WTC11 (cell line): ENCODE measurements at regions not wholly inside any gene's neighbourhood (a gene's known extent, or its start where the extent isn't known, plus 50 kb on each side); places are given as distances from the start of the nearest gene placed in this dataset.

Experiments used
- ESRRA ChIP-seq: sonication (generic); formaldehyde crosslinking; IDR thresholded peaks from 2 replicates; pipeline ENCODE4 v1.8.1; 2022; ENCODE audit warnings: mild to moderate bottlenecking, missing genetic modification reagents, borderline replicate concordance
- JUN ChIP-seq: sonication (generic); formaldehyde crosslinking; IDR thresholded peaks from 2 replicates; pipeline ENCODE4 v1.8.0; 2023; ENCODE audit warnings: mild to moderate bottlenecking, missing genetic modification reagents
- NFYB ChIP-seq: sonication (generic); formaldehyde crosslinking; conservative IDR thresholded peaks from 2 replicates; pipeline ENCODE4 v1.8.0; 2022; ENCODE audit warnings: low read depth, missing genetic modification reagents
- NR2C2 ChIP-seq: sonication (generic); formaldehyde crosslinking; IDR thresholded peaks from 2 replicates; pipeline ENCODE4 v1.8.0; 2022; ENCODE audit warnings: mild to moderate bottlenecking, missing genetic modification reagents
- OVOL2 ChIP-seq: fragments of 250-450 bp; sonication (Bioruptor Pico); IDR thresholded peaks from 2 replicates; pipeline ENCODE4 v1.9.0; 2021; ENCODE audit warnings: mild to moderate bottlenecking, borderline replicate concordance
- RORB ChIP-seq: fragments of 250-450 bp; sonication (Bioruptor Pico); IDR thresholded peaks from 2 replicates; pipeline ENCODE4 v1.9.0; 2021; ENCODE audit warnings: mild to moderate bottlenecking
- TCF7 ChIP-seq: sonication (generic); formaldehyde crosslinking; IDR thresholded peaks from 2 replicates; pipeline ENCODE4 v1.8.0; 2022; ENCODE audit warnings: mild to moderate bottlenecking, low read depth, missing genetic modification reagents, moderate library complexity
- TEAD1 ChIP-seq: sonication (generic); formaldehyde crosslinking; IDR thresholded peaks from 2 replicates; pipeline ENCODE4 v1.8.0; 2022; ENCODE audit warnings: mild to moderate bottlenecking, missing genetic modification reagents
- TF ChIP-seq, protein P1 (sequence below): fragments of 200-600 bp; IDR thresholded peaks from 2 replicates; pipeline ENCODE4 v1.8.0; 2022; ENCODE audit warnings: antibody characterized with exemption
- TF ChIP-seq, protein P2 (sequence below): sonication (generic); formaldehyde crosslinking; IDR thresholded peaks from 2 replicates; pipeline ENCODE4 v1.8.1; 2022; ENCODE audit warnings: low read depth, missing genetic modification reagents, borderline replicate concordance
- TF ChIP-seq, protein P3 (sequence below): sonication (generic); formaldehyde crosslinking; IDR thresholded peaks from 2 replicates; pipeline ENCODE4 v1.8.1; 2022; ENCODE audit warnings: low read depth, mild to moderate bottlenecking, moderate library complexity, missing genetic modification reagents, borderline replicate concordance
- TF ChIP-seq, protein P4 (sequence below): sonication (generic); formaldehyde crosslinking; IDR thresholded peaks from 2 replicates; pipeline ENCODE4 v1.8.0; 2022; ENCODE audit warnings: mild to moderate bottlenecking, missing genetic modification reagents
- TF ChIP-seq, protein P5 (sequence below): sonication (generic); formaldehyde crosslinking; IDR thresholded peaks from 2 replicates; pipeline ENCODE4 v1.8.0; 2022; ENCODE audit warnings: mild to moderate bottlenecking, missing genetic modification reagents
- TF ChIP-seq, protein P6 (sequence below): sonication (generic); formaldehyde crosslinking; IDR thresholded peaks from 2 replicates; pipeline ENCODE4 v1.8.1; 2023; ENCODE audit warnings: mild to moderate bottlenecking, missing genetic modification reagents, moderate library complexity

DNA sequence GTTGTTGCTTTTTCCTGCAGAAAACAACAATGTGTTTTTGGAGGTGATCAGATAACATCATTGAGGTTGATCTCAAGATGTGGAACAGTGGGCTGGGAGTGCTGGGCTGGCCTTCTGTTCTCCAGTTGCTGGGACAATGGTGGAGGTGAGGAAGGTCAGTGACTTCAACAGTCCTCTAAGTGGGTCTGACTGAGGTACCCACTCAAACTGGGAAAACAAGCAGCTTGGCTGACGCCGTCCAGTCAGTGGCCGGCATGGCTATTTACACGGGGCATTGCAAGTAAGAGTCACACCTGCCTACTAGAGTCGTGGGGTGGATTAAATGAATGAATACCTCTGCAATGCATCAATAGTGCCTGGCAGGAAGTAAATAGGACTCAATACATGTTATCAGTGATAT lies 386.7 kb upstream of the ZFHX3 start:
- no peak for TF ChIP-seq ESRRA (CRISPR knock-in tag)
- TF ChIP-seq, protein P1, sequence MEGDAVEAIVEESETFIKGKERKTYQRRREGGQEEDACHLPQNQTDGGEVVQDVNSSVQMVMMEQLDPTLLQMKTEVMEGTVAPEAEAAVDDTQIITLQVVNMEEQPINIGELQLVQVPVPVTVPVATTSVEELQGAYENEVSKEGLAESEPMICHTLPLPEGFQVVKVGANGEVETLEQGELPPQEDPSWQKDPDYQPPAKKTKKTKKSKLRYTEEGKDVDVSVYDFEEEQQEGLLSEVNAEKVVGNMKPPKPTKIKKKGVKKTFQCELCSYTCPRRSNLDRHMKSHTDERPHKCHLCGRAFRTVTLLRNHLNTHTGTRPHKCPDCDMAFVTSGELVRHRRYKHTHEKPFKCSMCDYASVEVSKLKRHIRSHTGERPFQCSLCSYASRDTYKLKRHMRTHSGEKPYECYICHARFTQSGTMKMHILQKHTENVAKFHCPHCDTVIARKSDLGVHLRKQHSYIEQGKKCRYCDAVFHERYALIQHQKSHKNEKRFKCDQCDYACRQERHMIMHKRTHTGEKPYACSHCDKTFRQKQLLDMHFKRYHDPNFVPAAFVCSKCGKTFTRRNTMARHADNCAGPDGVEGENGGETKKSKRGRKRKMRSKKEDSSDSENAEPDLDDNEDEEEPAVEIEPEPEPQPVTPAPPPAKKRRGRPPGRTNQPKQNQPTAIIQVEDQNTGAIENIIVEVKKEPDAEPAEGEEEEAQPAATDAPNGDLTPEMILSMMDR: no peak
- no peak for TF ChIP-seq NR2C2 (CRISPR knock-in tag)
- TF ChIP-seq, protein P2, sequence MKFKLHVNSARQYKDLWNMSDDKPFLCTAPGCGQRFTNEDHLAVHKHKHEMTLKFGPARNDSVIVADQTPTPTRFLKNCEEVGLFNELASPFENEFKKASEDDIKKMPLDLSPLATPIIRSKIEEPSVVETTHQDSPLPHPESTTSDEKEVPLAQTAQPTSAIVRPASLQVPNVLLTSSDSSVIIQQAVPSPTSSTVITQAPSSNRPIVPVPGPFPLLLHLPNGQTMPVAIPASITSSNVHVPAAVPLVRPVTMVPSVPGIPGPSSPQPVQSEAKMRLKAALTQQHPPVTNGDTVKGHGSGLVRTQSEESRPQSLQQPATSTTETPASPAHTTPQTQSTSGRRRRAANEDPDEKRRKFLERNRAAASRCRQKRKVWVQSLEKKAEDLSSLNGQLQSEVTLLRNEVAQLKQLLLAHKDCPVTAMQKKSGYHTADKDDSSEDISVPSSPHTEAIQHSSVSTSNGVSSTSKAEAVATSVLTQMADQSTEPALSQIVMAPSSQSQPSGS (CRISPR knock-in tag): no peak
- TF ChIP-seq, protein P3, sequence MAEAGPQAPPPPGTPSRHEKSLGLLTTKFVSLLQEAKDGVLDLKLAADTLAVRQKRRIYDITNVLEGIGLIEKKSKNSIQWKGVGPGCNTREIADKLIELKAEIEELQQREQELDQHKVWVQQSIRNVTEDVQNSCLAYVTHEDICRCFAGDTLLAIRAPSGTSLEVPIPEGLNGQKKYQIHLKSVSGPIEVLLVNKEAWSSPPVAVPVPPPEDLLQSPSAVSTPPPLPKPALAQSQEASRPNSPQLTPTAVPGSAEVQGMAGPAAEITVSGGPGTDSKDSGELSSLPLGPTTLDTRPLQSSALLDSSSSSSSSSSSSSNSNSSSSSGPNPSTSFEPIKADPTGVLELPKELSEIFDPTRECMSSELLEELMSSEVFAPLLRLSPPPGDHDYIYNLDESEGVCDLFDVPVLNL (CRISPR knock-in tag): no peak
- TF ChIP-seq TEAD1: no peak
- TF ChIP-seq OVOL2 (CRISPR knock-in tag): no peak
- no peak for TF ChIP-seq RORB (CRISPR knock-in tag)
- TF ChIP-seq, protein P4, sequence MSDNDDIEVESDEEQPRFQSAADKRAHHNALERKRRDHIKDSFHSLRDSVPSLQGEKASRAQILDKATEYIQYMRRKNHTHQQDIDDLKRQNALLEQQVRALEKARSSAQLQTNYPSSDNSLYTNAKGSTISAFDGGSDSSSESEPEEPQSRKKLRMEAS (CRISPR knock-in tag): no peak
- TF ChIP-seq, protein P5, sequence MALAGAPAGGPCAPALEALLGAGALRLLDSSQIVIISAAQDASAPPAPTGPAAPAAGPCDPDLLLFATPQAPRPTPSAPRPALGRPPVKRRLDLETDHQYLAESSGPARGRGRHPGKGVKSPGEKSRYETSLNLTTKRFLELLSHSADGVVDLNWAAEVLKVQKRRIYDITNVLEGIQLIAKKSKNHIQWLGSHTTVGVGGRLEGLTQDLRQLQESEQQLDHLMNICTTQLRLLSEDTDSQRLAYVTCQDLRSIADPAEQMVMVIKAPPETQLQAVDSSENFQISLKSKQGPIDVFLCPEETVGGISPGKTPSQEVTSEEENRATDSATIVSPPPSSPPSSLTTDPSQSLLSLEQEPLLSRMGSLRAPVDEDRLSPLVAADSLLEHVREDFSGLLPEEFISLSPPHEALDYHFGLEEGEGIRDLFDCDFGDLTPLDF (CRISPR knock-in tag): no peak
- TF ChIP-seq TCF7 (CRISPR knock-in tag): no peak
- TF ChIP-seq, protein P6, sequence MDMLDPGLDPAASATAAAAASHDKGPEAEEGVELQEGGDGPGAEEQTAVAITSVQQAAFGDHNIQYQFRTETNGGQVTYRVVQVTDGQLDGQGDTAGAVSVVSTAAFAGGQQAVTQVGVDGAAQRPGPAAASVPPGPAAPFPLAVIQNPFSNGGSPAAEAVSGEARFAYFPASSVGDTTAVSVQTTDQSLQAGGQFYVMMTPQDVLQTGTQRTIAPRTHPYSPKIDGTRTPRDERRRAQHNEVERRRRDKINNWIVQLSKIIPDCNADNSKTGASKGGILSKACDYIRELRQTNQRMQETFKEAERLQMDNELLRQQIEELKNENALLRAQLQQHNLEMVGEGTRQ (CRISPR knock-in tag): no peak
- no peak for TF ChIP-seq NFYB (CRISPR knock-in tag)
- TF ChIP-seq JUN (CRISPR knock-in tag): no peak
